ENCODE measurements at regions not wholly inside any gene's neighbourhood (a gene's known extent, or its start where the extent isn't known, plus 50 kb on each side); places are given as distances from the start of the nearest gene placed in this dataset.

DNA sequence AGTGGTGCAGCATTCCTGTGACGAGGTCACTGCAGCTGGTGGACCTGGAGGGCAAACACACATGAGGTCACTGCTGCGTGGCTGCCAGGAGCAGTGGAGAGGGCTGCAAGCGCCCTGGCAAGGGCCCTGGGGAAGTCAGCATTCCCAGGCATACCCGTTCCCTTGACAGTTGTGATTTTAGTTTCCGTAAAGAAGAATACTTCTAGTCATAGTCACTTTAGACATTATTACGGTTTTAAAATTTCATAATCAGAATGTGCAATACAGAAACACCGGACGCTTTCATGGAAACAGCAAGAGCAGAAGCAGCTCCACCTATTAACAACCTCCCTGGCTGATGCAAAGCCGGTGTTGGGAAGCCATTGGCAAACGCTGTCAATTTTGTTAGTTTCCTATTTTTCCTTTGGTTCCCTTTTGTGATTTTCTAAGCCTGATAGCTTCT is 129.8 kb downstream of the GADD45G start:
- no peak for ATAC-seq
- intact Hi-C loops (cut with DNase I): loop anchor here (5.0 kb wide), 1 partner anchor 112 kb away; no protein-coding TSS in a partner anchor

DNA sequence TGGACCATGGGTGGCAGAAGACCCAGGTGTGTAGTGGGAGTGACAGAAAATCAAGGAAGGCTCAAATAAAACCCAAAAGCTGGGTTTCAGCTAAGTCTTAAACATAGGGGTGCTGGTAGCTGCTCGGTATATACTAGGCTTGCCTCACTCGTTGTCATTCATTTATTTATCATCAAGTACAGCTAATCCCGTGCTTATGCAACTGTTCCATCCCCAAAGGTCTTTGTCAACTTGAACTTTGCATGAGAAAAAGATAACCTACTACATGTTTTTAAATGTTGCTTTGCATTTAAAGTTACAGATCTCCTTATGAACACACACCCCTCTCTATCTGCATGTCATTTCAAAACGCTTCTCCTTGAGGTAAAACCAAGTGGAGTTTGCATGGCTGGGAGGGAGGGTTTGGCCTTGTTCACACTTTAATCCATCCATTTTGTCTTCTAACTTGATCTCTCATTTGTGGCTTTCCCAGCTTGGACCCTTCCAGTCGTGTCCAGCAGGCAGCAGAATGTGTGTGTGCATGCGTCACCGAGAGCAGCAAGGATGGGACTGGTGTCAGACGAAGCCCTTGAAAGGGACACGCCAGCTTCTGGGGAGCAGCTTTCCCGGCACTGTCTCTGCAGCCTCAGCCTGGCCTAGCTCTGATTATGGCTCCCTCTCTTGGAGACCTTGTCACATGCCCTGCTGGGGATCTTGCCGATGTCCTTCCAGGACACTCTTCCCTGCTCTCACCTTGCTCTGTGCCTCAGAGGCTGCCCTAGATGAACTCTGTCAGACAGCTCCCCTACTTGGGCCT is 133.5 kb downstream of the GADD45G start:
- ATAC-seq (peak; percentile 43), DNase-seq (ENCODE audit: missing footprints) (no peak)
- intact Hi-C loops (cut with DNase I): loop anchor here (5.0 kb wide), 1 partner anchor 116 kb away; no protein-coding TSS in a partner anchor

More for the DNA sequence above, 129.8 kb downstream of the GADD45G start:
- DNase-seq (ENCODE audit: missing footprints): no peak

- no peak for ATAC-seq
- intact Hi-C loops (cut with DNase I): loop anchor here (5.0 kb wide), 1 partner anchor 117 kb away; no protein-coding TSS in a partner anchor
These were observed 134.7 kb downstream of the GADD45G start for GRCh38 chr9:89739511-89739910.

GRCh38 chr9:89739916-89740315 is 135.1 kb downstream of the GADD45G start:
- ATAC-seq: no peak
- intact Hi-C loops (cut with DNase I): loop anchor here (5.0 kb wide), 1 partner anchor 118 kb away; no protein-coding TSS in a partner anchor
- no peak for DNase-seq (ENCODE audit: missing footprints)

More at GRCh38 chr9:89739511-89739910, 134.7 kb downstream of the GADD45G start:
- no peak for DNase-seq (ENCODE audit: missing footprints)

DNA sequence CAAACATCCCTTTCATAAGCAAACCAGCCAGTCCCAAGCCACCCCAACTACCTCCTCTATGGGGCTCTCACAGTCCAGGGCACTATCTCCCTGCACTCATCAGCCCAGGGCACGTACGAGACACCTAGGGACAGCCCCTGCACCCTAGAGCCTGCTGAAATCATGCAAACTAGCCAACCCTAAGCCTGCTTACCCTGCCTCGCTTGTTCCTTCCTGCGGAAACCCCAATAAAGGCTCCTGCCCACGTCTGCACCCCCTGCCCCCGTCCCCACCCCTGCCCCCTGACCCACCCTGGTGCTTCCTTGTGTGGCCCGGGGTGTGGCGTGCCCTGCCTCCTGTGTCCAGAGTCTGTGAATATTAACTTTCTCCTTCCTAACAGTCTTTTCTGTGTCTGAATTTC is 135.9 kb downstream of the GADD45G start:
- DNase-seq (ENCODE audit: missing footprints): no peak
- intact Hi-C loops (cut with DNase I): no loop called here
- no peak for ATAC-seq

DNA sequence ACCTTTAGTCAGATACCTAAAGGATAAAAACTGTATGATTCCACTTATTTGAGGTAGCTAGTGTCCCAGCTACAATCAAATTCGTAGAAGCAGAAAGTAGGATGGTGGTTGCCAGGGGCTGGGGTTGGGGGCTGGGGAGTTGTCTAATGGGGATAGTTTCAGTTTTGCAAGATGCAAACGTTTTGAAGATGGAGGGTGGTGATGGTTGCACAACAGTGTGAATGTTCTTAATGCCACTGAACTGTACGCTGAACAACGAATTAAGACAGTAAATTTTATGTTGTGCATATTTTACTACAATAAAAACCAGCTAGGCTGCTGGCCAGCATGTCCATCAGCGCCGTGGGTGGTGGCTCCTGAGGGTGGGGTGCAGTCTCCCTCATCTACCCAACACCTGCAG is 137.8 kb downstream of the GADD45G start:
- DNase-seq (ENCODE audit: missing footprints) (no peak), ATAC-seq (no peak)
- intact Hi-C loops (cut with DNase I): no loop called here

- DNase-seq (ENCODE audit: missing footprints) (no peak), ATAC-seq (no peak)
- intact Hi-C loops (cut with DNase I): no loop called here
These were observed 138.4 kb downstream of the GADD45G start for GRCh38 chr9:89743216-89743572.

DNA sequence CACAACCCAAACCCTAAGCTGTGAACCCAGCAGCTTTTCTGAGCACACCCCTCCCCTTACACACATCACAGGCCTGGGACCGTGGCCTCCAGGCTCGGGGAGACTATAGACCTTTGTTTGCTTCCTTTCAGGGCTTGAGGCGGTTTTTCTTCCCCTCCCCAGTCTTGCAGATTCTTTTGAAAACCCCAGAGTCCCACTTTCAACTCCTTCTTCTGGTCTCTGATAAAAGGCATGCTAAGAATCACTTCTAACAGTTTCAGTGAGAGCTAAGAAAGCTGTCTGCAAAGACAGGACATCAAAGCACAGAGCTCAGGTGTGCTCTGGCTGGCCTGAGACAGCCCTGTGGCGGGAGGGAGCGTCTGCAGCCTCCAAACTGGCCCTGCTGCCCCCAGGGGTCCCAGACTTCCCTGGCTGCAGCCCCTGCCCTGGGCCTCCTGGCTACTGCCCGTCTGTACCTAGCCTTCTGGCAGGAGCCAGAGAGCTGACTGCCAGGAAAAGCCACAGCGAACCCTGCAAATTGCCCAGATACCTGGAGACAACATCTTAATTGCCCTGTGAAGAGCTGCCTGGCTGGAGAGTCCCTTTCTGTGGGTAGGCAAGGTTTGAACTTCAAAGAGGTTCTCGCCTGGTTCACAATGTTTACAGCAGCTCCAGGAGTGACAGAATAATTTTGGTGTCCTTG is 138.9 kb downstream of the GADD45G start:
- no peak for ATAC-seq
- DNase-seq (ENCODE audit: missing footprints): no peak
- intact Hi-C loops (cut with DNase I): no loop called here

DNA sequence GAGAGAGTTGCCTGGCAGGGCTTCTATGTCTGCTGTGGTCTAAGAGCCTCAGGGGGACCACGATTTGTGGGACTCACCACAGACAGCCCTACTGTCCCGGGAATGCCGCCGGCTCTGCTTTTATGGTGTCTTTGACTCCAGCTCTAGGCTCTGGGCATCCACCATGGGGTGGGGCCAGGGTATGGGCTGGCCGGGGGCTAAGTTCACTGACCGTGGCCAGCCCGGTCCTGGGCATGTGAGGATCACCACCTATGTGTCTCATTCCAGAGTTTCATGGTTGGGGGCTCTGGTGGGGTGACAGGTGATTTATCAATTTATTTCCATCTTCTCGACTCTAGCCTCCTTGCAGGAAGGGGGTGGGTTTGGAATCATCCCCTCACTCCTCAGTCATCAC is 139.4 kb downstream of the GADD45G start:
- intact Hi-C loops (cut with DNase I): no loop called here
- no peak for ATAC-seq
- no peak for DNase-seq (ENCODE audit: missing footprints)

- intact Hi-C loops (cut with DNase I): no loop called here
- ATAC-seq: no peak
- no peak for DNase-seq (ENCODE audit: missing footprints)
These were observed 139.9 kb downstream of the GADD45G start for GRCh38 chr9:89744730-89745129.

GRCh38 chr9:89745601-89746376 is 141.0 kb downstream of the GADD45G start:
- ATAC-seq (no peak), DNase-seq (ENCODE audit: missing footprints) (no peak)
- intact Hi-C loops (cut with DNase I): no loop called here

GRCh38 chr9:89746385-89747116 is 141.7 kb downstream of the GADD45G start:
- peak; percentile 83 for DNase-seq (ENCODE audit: missing footprints)
- intact Hi-C loops (cut with DNase I): no loop called here

DNA sequence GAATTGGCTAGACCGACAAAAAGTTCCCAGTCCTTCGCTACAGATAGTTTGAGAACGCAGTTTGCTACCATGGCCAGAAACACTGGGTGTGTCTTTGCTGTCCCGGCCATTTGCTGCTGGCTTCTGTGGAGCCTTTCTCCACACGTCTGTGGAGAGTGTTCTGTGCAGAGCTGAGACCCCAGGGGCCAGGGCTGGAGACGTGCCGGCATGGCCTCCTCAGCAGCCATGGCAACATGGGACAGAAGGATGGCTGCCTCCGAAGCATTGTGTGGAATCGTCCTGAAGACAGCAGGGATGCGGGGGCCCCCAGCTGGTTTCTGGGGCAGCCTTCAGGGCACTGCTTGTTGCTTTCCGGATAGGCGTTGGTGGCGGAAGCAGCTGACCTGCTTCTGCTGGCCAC is 142.8 kb downstream of the GADD45G start:
- DNase-seq (ENCODE audit: missing footprints) (peak; percentile 80), ATAC-seq (peak; percentile 66)
- intact Hi-C loops (cut with DNase I): no loop called here

More at GRCh38 chr9:89746385-89747116, 141.7 kb downstream of the GADD45G start:
- ATAC-seq: peak; percentile 73

DNA sequence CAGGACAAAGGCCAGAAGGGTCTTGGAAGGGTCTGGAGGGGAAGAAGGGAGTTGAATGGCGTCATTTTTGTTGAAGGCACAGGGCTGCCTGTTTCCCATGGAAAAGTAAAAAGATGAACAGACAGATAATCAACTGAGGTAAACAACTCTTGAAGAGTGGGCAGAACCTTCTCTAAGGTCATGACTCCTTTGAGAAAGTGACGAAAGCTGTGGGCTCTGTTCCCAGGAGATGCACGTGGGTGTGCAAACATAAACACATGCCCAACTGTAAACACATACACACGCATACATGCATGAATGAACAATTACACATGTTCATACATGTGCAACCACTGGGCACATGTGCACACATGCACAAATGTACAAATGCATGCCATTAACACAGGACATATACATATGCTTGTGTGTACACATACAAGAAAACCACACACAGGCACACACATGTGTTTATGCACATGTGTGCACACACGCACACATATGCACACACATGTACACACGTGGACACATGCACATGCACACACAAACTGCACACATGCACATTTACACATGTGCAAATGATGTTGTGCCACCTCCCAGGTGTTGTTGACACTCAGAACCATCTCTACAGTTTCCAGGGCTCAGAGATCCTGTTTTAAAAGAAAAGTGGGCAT is 143.3 kb downstream of the GADD45G start:
- ATAC-seq: no peak
- intact Hi-C loops (cut with DNase I): no loop called here
- DNase-seq (ENCODE audit: missing footprints): no peak

- DNase-seq (ENCODE audit: missing footprints) (no peak), ATAC-seq (no peak)
- intact Hi-C loops (cut with DNase I): no loop called here
These were observed 144.2 kb downstream of the GADD45G start for GRCh38 chr9:89748831-89749499.

DNA sequence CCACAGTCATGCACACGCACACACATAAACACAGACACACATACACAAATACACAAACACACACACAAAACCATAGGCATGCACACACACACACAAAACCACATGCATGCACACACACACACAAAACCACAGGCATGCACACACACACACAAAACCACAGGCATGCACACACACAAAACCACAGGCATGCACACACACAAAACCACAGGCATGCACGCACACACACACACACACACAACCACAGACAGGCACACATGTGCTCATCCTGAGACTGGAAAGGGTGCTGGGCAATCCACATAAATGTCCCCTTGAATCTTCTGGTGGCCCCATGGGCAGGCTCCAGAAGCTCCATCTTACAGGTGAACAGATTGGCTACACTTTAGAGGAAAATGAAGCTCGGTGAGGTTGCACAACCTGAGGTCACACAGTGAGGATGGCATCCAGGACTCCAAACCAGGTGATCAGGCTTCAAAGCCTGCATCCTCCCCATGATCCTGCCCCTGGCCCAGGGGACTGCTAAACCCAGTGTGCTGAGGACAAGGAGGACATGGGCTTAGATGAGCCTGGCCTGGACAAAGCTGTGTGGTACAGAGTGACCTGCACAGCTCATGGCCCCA is 144.8 kb downstream of the GADD45G start:
- ATAC-seq (no peak), DNase-seq (ENCODE audit: missing footprints) (no peak)
- intact Hi-C loops (cut with DNase I): loop anchor here (5.0 kb wide), 1 partner anchor 53 kb away; no protein-coding TSS in a partner anchor
